HEK293 (cell line): ENCODE measurements at regions not wholly inside any gene's neighbourhood (a gene's known extent, or its start where the extent isn't known, plus 50 kb on each side); places are given as distances from the start of the nearest gene placed in this dataset.

Experiments used
- CTCF ChIA-PET: fragments of 350-600 bp; formaldehyde crosslinking; extraction: SDS; loops from one replicate; lab custom pipeline; 2021; ENCODE audit warnings: antibody characterized with exemption; lab: Yijun Ruan, JAX
- POLR2A ChIA-PET: fragments of 300-600 bp; formaldehyde crosslinking; extraction: SDS; loops from one replicate; lab custom pipeline; 2020; ENCODE audit warnings: antibody characterized with exemption, inconsistent platforms; lab: Yijun Ruan, JAX
- H3K27ac ChIP-seq: fragments of 200-500 bp; sonication (Bioruptor generic); 2 replicates; pipeline ENCODE4 v1.5.1; 2014; ENCODE audit warnings: low read depth, low read length, control low read depth, inconsistent platforms; ENCODE audit errors: extremely low read depth
- H3K36me3 ChIP-seq, 2 experiments: fragments of 200-500 bp in 1 of 2; sonication (Bioruptor generic) in 1 of 2; 1 replicate in 1 of 2; 2 replicates in 1 of 2; pipeline ENCODE4 v1.5.1; 2014 to 2017; ENCODE audit warnings: inconsistent platforms in 2 of 2, low read length in 2 of 2; ENCODE audit not compliant: control insufficient read depth in 2 of 2, insufficient read depth in 1 of 2
- H3K4me1 ChIP-seq: fragments of 200-500 bp; sonication (Bioruptor generic); 2 replicates; pipeline ENCODE4 v1.5.1; 2014; ENCODE audit warnings: mild to moderate bottlenecking, low read length, inconsistent platforms; ENCODE audit not compliant: control insufficient read depth, insufficient read depth
- H3K4me3 ChIP-seq: 2 replicates; pipeline ENCODE4 v1.5.1; 2011; ENCODE audit warnings: low read depth, mild to moderate bottlenecking, control low read depth, low read length, moderate library complexity
- H3K9me3 ChIP-seq: fragments of 200-500 bp; sonication (Bioruptor generic); 2 replicates; pipeline ENCODE4 v1.5.1; 2014; ENCODE audit warnings: low read depth, low read length, inconsistent platforms; ENCODE audit not compliant: control insufficient read depth, insufficient read depth
- AEBP2 ChIP-seq: fragments of 450-650 bp; formaldehyde crosslinking; IDR thresholded peaks from 2 replicates; pipeline ENCODE4 v1.5.1; 2016; ENCODE audit warnings: missing biosample characterization, missing genetic modification characterization, borderline replicate concordance
- BCL11B ChIP-seq: fragments of 450-650 bp; formaldehyde crosslinking; IDR thresholded peaks from 2 replicates; pipeline ENCODE4 v1.5.1; 2016; ENCODE audit warnings: low read depth, missing biosample characterization, missing genetic modification characterization
- KLF7 ChIP-seq: fragments of 450-650 bp; formaldehyde crosslinking; IDR thresholded peaks from 2 replicates; pipeline ENCODE4 v1.5.1; 2016; ENCODE audit warnings: missing biosample characterization, missing genetic modification characterization, borderline replicate concordance
- KLF9 ChIP-seq: fragments of 450-650 bp; formaldehyde crosslinking; IDR thresholded peaks from 2 replicates; pipeline ENCODE4 v1.5.1; 2016; ENCODE audit warnings: missing biosample characterization, missing genetic modification characterization, low read depth
- SCRT1 ChIP-seq: fragments of 450-650 bp; formaldehyde crosslinking; IDR thresholded peaks from 2 replicates; pipeline ENCODE4 v1.5.1; 2016; ENCODE audit warnings: missing biosample characterization, missing genetic modification characterization, borderline replicate concordance
- SCRT2 ChIP-seq: fragments of 450-650 bp; formaldehyde crosslinking; IDR thresholded peaks from 2 replicates; pipeline ENCODE4 v1.5.1; 2016; ENCODE audit warnings: missing biosample characterization, missing genetic modification characterization
- SETDB1 ChIP-seq: IDR thresholded peaks from one replicate; pipeline ENCODE4 v1.6.1; 2017; ENCODE audit warnings: mild to moderate bottlenecking, low read length, moderate library complexity, mixed read lengths; ENCODE audit not compliant: insufficient read length
- YY2 ChIP-seq: fragments of 450-650 bp; formaldehyde crosslinking; IDR thresholded peaks from 2 replicates; pipeline ENCODE4 v1.5.1; 2016; ENCODE audit warnings: missing biosample characterization, missing genetic modification characterization
- ZFP41 ChIP-seq: fragments of 450-650 bp; formaldehyde crosslinking; IDR thresholded peaks from 2 replicates; pipeline ENCODE4 v1.5.1; 2016; ENCODE audit warnings: missing biosample characterization, missing genetic modification characterization, borderline replicate concordance
- ZIC2 ChIP-seq: fragments of 450-650 bp; formaldehyde crosslinking; IDR thresholded peaks from 2 replicates; pipeline ENCODE4 v1.5.1; 2016; ENCODE audit warnings: missing biosample characterization, missing genetic modification characterization
- ZNF184 ChIP-seq: fragments of 450-650 bp; IDR thresholded peaks from 2 replicates; pipeline ENCODE4 v1.5.1; 2018; ENCODE audit warnings: missing biosample characterization, mild to moderate bottlenecking, missing genetic modification characterization
- ZNF214 ChIP-seq: fragments of 450-650 bp; formaldehyde crosslinking; IDR thresholded peaks from 2 replicates; pipeline ENCODE4 v1.5.1; 2017; ENCODE audit warnings: missing biosample characterization, mild to moderate bottlenecking, missing genetic modification characterization, borderline replicate concordance
- ZNF26 ChIP-seq: fragments of 450-650 bp; formaldehyde crosslinking; IDR thresholded peaks from 2 replicates; pipeline ENCODE4 v1.5.1; 2016; ENCODE audit warnings: missing biosample characterization, missing genetic modification characterization
- ZNF426 ChIP-seq: fragments of 450-650 bp; formaldehyde crosslinking; IDR thresholded peaks from 2 replicates; pipeline ENCODE4 v1.5.1; 2017; ENCODE audit warnings: missing biosample characterization, missing genetic modification characterization, mild to moderate bottlenecking, inconsistent platforms, moderate library complexity
- ZNF555 ChIP-seq: fragments of 450-650 bp; formaldehyde crosslinking; conservative IDR thresholded peaks from 2 replicates; pipeline ENCODE4 v1.5.1; 2017; ENCODE audit warnings: missing biosample characterization, mild to moderate bottlenecking, missing genetic modification characterization, inconsistent platforms
- ZNF558 ChIP-seq: fragments of 450-650 bp; formaldehyde crosslinking; IDR thresholded peaks from 2 replicates; pipeline ENCODE4 v1.5.1; 2016; ENCODE audit warnings: missing biosample characterization, missing genetic modification characterization
- ZNF670 ChIP-seq: fragments of 450-650 bp; formaldehyde crosslinking; IDR thresholded peaks from 2 replicates; pipeline ENCODE4 v1.5.1; 2016; ENCODE audit warnings: missing biosample characterization, missing genetic modification characterization, low read depth
- ZNF707 ChIP-seq: fragments of 450-650 bp; formaldehyde crosslinking; IDR thresholded peaks from 2 replicates; pipeline ENCODE4 v1.5.1; 2016; ENCODE audit warnings: missing biosample characterization, missing genetic modification characterization
- TF ChIP-seq, protein P1 (sequence below): fragments of 450-650 bp; formaldehyde crosslinking; conservative IDR thresholded peaks from 2 replicates; pipeline ENCODE4 v1.5.1; 2016; ENCODE audit warnings: low read depth, missing biosample characterization, missing genetic modification characterization
- TF ChIP-seq, protein P2 (sequence below): fragments of 450-650 bp; formaldehyde crosslinking; IDR thresholded peaks from 2 replicates; pipeline ENCODE4 v1.5.1; 2016; ENCODE audit warnings: missing biosample characterization, missing genetic modification characterization
- TF ChIP-seq, protein P3 (sequence below): fragments of 450-650 bp; formaldehyde crosslinking; IDR thresholded peaks from 2 replicates; pipeline ENCODE4 v1.5.1; 2016; ENCODE audit warnings: missing biosample characterization, missing genetic modification characterization

- Histone ChIP-seq H3K4me1 (no peaks in the 10 kb centered on the region), H3K36me3 (no peaks in the 10 kb centered on the region), H3K4me3 (no peak overlapping the region), H3K27ac (no peak overlapping the region)
- ChIA-PET POLR2A (no interaction called here), CTCF (interaction anchor here (1.3 kb wide), 1 partner anchor 25 kb away, joined by 5 read pairs; no protein-coding TSS in a partner anchor)
- TF ChIP-seq SCRT2 (tag by site-specific recombination) (peak; percentile 96), SETDB1 (no peak), KLF9 (tag by site-specific recombination) (no peak), SCRT1 (peak; percentile 92)
- TF ChIP-seq, protein P1, sequence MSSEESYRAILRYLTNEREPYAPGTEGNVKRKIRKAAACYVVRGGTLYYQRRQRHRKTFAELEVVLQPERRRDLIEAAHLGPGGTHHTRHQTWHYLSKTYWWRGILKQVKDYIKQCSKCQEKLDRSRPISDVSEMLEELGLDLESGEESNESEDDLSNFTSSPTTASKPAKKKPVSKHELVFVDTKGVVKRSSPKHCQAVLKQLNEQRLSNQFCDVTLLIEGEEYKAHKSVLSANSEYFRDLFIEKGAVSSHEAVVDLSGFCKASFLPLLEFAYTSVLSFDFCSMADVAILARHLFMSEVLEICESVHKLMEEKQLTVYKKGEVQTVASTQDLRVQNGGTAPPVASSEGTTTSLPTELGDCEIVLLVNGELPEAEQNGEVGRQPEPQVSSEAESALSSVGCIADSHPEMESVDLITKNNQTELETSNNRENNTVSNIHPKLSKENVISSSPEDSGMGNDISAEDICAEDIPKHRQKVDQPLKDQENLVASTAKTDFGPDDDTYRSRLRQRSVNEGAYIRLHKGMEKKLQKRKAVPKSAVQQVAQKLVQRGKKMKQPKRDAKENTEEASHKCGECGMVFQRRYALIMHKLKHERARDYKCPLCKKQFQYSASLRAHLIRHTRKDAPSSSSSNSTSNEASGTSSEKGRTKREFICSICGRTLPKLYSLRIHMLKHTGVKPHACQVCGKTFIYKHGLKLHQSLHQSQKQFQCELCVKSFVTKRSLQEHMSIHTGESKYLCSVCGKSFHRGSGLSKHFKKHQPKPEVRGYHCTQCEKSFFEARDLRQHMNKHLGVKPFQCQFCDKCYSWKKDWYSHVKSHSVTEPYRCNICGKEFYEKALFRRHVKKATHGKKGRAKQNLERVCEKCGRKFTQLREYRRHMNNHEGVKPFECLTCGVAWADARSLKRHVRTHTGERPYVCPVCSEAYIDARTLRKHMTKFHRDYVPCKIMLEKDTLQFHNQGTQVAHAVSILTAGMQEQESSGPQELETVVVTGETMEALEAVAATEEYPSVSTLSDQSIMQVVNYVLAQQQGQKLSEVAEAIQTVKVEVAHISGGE (tag by site-specific recombination), result no peak
- TF ChIP-seq, all 188 proteins: peak for 2
- H3K9me3 ChIP-seq, result no peaks in the 10 kb centered on the region
Measured at GRCh38 chr6:157731221-157731620, 91.8 kb upstream of the SNX9 start.

- TF ChIP-seq, protein P2, sequence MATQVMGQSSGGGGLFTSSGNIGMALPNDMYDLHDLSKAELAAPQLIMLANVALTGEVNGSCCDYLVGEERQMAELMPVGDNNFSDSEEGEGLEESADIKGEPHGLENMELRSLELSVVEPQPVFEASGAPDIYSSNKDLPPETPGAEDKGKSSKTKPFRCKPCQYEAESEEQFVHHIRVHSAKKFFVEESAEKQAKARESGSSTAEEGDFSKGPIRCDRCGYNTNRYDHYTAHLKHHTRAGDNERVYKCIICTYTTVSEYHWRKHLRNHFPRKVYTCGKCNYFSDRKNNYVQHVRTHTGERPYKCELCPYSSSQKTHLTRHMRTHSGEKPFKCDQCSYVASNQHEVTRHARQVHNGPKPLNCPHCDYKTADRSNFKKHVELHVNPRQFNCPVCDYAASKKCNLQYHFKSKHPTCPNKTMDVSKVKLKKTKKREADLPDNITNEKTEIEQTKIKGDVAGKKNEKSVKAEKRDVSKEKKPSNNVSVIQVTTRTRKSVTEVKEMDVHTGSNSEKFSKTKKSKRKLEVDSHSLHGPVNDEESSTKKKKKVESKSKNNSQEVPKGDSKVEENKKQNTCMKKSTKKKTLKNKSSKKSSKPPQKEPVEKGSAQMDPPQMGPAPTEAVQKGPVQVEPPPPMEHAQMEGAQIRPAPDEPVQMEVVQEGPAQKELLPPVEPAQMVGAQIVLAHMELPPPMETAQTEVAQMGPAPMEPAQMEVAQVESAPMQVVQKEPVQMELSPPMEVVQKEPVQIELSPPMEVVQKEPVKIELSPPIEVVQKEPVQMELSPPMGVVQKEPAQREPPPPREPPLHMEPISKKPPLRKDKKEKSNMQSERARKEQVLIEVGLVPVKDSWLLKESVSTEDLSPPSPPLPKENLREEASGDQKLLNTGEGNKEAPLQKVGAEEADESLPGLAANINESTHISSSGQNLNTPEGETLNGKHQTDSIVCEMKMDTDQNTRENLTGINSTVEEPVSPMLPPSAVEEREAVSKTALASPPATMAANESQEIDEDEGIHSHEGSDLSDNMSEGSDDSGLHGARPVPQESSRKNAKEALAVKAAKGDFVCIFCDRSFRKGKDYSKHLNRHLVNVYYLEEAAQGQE, result no peak
- TF ChIP-seq ZNF670 (tag by site-specific recombination), result no peak
- TF ChIP-seq ZNF26 (tag by site-specific recombination), result no peak
- no peak for TF ChIP-seq ZNF555 (tag by site-specific recombination)
- TF ChIP-seq ZNF558 (tag by site-specific recombination), result no peak
- TF ChIP-seq ZIC2, result no peak
- TF ChIP-seq ZNF707 (tag by site-specific recombination), result no peak
- TF ChIP-seq ZNF426, result no peak
- TF ChIP-seq ZFP41 (tag by site-specific recombination), result no peak
- TF ChIP-seq AEBP2 (tag by site-specific recombination), result no peak
- no peak for TF ChIP-seq BCL11B (tag by site-specific recombination)
- TF ChIP-seq ZNF184 (tag by site-specific recombination), result no peak
- TF ChIP-seq KLF7 (tag by site-specific recombination), result no peak
- no peak for TF ChIP-seq ZNF214 (tag by site-specific recombination)
- TF ChIP-seq YY2, result no peak
- TF ChIP-seq, protein P3, sequence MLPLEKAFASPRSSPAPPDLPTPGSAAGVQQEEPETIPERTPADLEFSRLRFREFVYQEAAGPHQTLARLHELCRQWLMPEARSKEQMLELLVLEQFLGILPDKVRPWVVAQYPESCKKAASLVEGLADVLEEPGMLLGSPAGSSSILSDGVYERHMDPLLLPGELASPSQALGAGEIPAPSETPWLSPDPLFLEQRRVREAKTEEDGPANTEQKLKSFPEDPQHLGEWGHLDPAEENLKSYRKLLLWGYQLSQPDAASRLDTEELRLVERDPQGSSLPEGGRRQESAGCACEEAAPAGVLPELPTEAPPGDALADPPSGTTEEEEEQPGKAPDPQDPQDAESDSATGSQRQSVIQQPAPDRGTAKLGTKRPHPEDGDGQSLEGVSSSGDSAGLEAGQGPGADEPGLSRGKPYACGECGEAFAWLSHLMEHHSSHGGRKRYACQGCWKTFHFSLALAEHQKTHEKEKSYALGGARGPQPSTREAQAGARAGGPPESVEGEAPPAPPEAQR (tag by site-specific recombination), result no peak
Measured at GRCh38 chr6:157732007-157732406, 91.0 kb upstream of the SNX9 start.

More at GRCh38 chr6:157732007-157732406, 91.0 kb upstream of the SNX9 start:
- POLR2A ChIA-PET, result no interaction called here
- Histone ChIP-seq H3K27ac (no peak overlapping the region), H3K4me1 (no peaks in the 10 kb centered on the region), H3K36me3 (no peaks in the 10 kb centered on the region), H3K9me3 (no peaks in the 10 kb centered on the region), H3K4me3 (no peak overlapping the region)
- CTCF ChIA-PET, result no interaction called here
